GM12878 (cell line): ENCODE measurements at regions not wholly inside any gene's neighbourhood (a gene's known extent, or its start where the extent isn't known, plus 50 kb on each side); places are given as distances from the start of the nearest gene placed in this dataset.
"Not testable (repeated sequence)": the region's sequence is repeated elsewhere in the genome, so short reads cannot be mapped to it uniquely, and the experiment has no call there.

Experiments
- ATAC-seq: fragments of 200-7000 bp; cut with Tn5 transposase; 3 replicates; pipeline ENCODE4 v1.9.1; 2020; ENCODE audit warnings: mild to moderate bottlenecking, moderate library complexity
- BruUV-seq: library from RNA; stranded (reverse); fragments of 400-500 nt; replicated peaks from 2 replicates; lab custom pipeline; 2021; lab: Mats Ljungman, UMichigan
- CTCF ChIA-PET: fragments of 300-600 bp; sonication (Branson Sonifier 250); formaldehyde crosslinking; extraction: SDS; loops from one replicate; lab custom pipeline; 2021; ENCODE audit warnings: inconsistent platforms; lab: Yijun Ruan, JAX
- POLR2A ChIA-PET: fragments of 350-600 bp; formaldehyde crosslinking; extraction: SDS; loops from one replicate; lab custom pipeline; 2021; ENCODE audit warnings: inconsistent platforms; lab: Charles Lee
- RAD21 ChIA-PET: fragments of 300-600 bp; sonication (Branson Sonifier 250); formaldehyde crosslinking; loops from one replicate; lab custom pipeline; 2023; ENCODE audit warnings: antibody characterized with exemption; ENCODE audit not compliant: unreplicated experiment; lab: Charles Lee
- SMC1A ChIA-PET: fragments of 300-600 bp; sonication (Branson Sonifier 250); formaldehyde crosslinking; loops from one replicate; lab custom pipeline; 2023; ENCODE audit not compliant: unreplicated experiment, uncharacterized antibody; lab: Charles Lee
- DNase-seq: peaks from one replicate; pipeline ENCODE4 v3.0.0-alpha.2; 2011; ENCODE audit warnings: low read depth, low spot score
- FAIRE-seq: peaks from 3 replicates; lab custom pipeline; 2011; peaks lifted over from hg19 to GRCh38; lab: Jason Lieb, UNC
- H2AFZ ChIP-seq: 2 replicates; pipeline ENCODE4 v1.6.0; 2011; ENCODE audit warnings: low read depth, low read length, control low read depth; ENCODE audit not compliant: control insufficient read depth
- H3K27ac ChIP-seq: 2 replicates; pipeline ENCODE4 v1.5.1; 2011; ENCODE audit warnings: control low read depth; ENCODE audit not compliant: control insufficient read depth, insufficient read depth
- H3K27me3 ChIP-seq, 2 experiments: replicated peaks in 1 of 2; 2 replicates each; pipeline versions ENCODE4 v1.6.0 to v1.6.1; 2011; ENCODE audit warnings: low read length in 1 of 2; ENCODE audit not compliant: control insufficient read depth in 2 of 2, insufficient read depth in 2 of 2
- H3K36me3 ChIP-seq, 2 experiments: 2 replicates each; pipeline ENCODE4 v1.5.1; 2011; ENCODE audit warnings: low read length in 1 of 2; ENCODE audit not compliant: control insufficient read depth in 2 of 2, insufficient read depth in 2 of 2
- H3K4me1 ChIP-seq: 2 replicates; pipeline ENCODE4 v1.6.1; 2011; ENCODE audit warnings: mild to moderate bottlenecking, low read length, moderate library complexity, mixed read lengths; ENCODE audit not compliant: control insufficient read depth, insufficient read depth
- H3K4me2 ChIP-seq: 2 replicates; pipeline ENCODE4 v1.6.0; 2011; ENCODE audit warnings: control low read depth; ENCODE audit not compliant: control insufficient read depth, insufficient read depth
- H3K4me3 ChIP-seq: fragments of 200-600 bp; sonication (generic); 2 replicates; pipeline ENCODE4 v1.5.1; 2016
- H3K79me2 ChIP-seq: 2 replicates; pipeline ENCODE4 v1.6.0; 2011; ENCODE audit warnings: low read length; ENCODE audit not compliant: control insufficient read depth, insufficient read depth
- H3K9ac ChIP-seq: 2 replicates; pipeline ENCODE4 v1.8.0; 2011; ENCODE audit warnings: low read length, control low read depth, mixed read lengths; ENCODE audit not compliant: control insufficient read depth, insufficient read depth
- H3K9me3 ChIP-seq: replicated peaks from 3 replicates; pipeline ENCODE4 v1.5.1; 2011; ENCODE audit warnings: mild to moderate bottlenecking, low read length; ENCODE audit not compliant: control insufficient read depth, insufficient read depth
- H4K20me1 ChIP-seq: 2 replicates; pipeline ENCODE4 v1.6.0; 2011; ENCODE audit not compliant: control insufficient read depth, insufficient read depth
- ATF7 ChIP-seq: fragments of 450-650 bp; IDR thresholded peaks from 2 replicates; pipeline ENCODE4 v1.6.1; 2016; ENCODE audit warnings: low read depth, mild to moderate bottlenecking
- CEBPB ChIP-seq, 2 experiments: fragments of 150-350 bp in 1 of 2; IDR thresholded peaks; 2 replicates each; pipeline ENCODE4 v1.6.1; 2012 to 2014; ENCODE audit warnings: low read depth in 2 of 2, low read length in 2 of 2, borderline replicate concordance in 1 of 2, inconsistent platforms in 1 of 2
- KDM1A ChIP-seq: fragments of 200-600 bp; sonication (generic); IDR thresholded peaks from 2 replicates; pipeline ENCODE4 v1.6.1; 2016; ENCODE audit warnings: borderline replicate concordance
- LARP7 ChIP-seq: fragments of 450-650 bp; IDR thresholded peaks from 2 replicates; pipeline ENCODE4 v1.6.1; 2017; ENCODE audit warnings: mild to moderate bottlenecking
- MLLT1 ChIP-seq: fragments of 450-650 bp; IDR thresholded peaks from 2 replicates; pipeline ENCODE4 v1.6.1; 2016; ENCODE audit warnings: mild to moderate bottlenecking
- NRF1 ChIP-seq: conservative IDR thresholded peaks from 2 replicates; pipeline ENCODE4 v1.6.1; 2011; ENCODE audit warnings: mild to moderate bottlenecking, low read depth, low read length, improper control_type of control experiment
- PAX8 ChIP-seq: fragments of 450-650 bp; IDR thresholded peaks from 2 replicates; pipeline ENCODE4 v1.6.1; 2017; ENCODE audit warnings: mild to moderate bottlenecking, moderate library complexity
- PBX3 ChIP-seq: IDR thresholded peaks from 2 replicates; pipeline ENCODE4 v1.6.1; 2011; ENCODE audit warnings: mild to moderate bottlenecking, low read depth, low read length, moderate library complexity; ENCODE audit not compliant: insufficient replicate concordance
- POLR2AphosphoS2 ChIP-seq: IDR thresholded peaks from 2 replicates; pipeline ENCODE4 v1.6.1; 2011; ENCODE audit warnings: low read depth, mild to moderate bottlenecking, low read length, improper control_type of control experiment, moderate library complexity
- SMAD1 ChIP-seq: fragments of 450-650 bp; IDR thresholded peaks from 2 replicates; pipeline ENCODE4 v1.6.1; 2018; ENCODE audit warnings: mild to moderate bottlenecking, low read depth; ENCODE audit not compliant: partially characterized antibody
- SMARCA5 ChIP-seq: fragments of 450-650 bp; IDR thresholded peaks from 2 replicates; pipeline ENCODE4 v1.6.1; 2017; ENCODE audit warnings: mild to moderate bottlenecking
- YY1 ChIP-seq: IDR thresholded peaks from 2 replicates; pipeline ENCODE4 v1.6.1; 2011; ENCODE audit warnings: low read depth, mild to moderate bottlenecking, low read length
- WGBS: methylation state at CpG from one replicate; pipeline ENCODE4 v1.1.6; 2016; ENCODE audit warnings: low lambda C conversion rate; ENCODE audit not compliant: insufficient replicate concordance, insufficient coverage; ENCODE audit errors: missing lambda C conversion rate; 5-methylcytosine and 5-hydroxymethylcytosine counted together
- in situ Hi-C: fragments of 300-500 bp; cut with MboI; formaldehyde crosslinking; loops from 9 replicates; pipeline ENCODE4 v1.14.3; 2018; ENCODE audit warnings: mixed read lengths
- intact Hi-C: fragments of 100-400 bp; cut with micrococcal nuclease; formaldehyde crosslinking; loops from one replicate; pipeline ENCODE4 v1.14.2; 2022; ENCODE audit not compliant: unreplicated experiment

GRCh38 chr13:50747737-50748350 lies 95.6 kb downstream of the DLEU7 start (continued):
- TF ChIP-seq SMAD1 (no peak), SMARCA5 (no peak), ATF7 (no peak), MLLT1 (no peak), PBX3 (no peak), NRF1 (no peak), CEBPB (IDR thresholded peaks at IDR 0.05; ENCODE audit: borderline replicate concordance in 1 of 2, low read depth in 2 of 2, low read length in 2 of 2) (no peak), LARP7 (no peak), PAX8 (no peak), KDM1A (no peak), POLR2AphosphoS2 (no peak), YY1 (no peak)

GRCh38 chr13:50753221-50753620 lies 90.3 kb downstream of the DLEU7 start:
- H2AFZ ChIP-seq, H3K27me3 ChIP-seq, H3K36me3 ChIP-seq, H3K4me2 ChIP-seq, H3K4me1 ChIP-seq, H3K27ac ChIP-seq, RAD21 ChIA-PET, BruUV-seq, H4K20me1 ChIP-seq, H3K79me2 ChIP-seq, in situ Hi-C loops, DNase-seq, intact Hi-C loops, CTCF ChIA-PET, ATAC-seq, SMC1A ChIA-PET, FAIRE-seq, POLR2A ChIA-PET, H3K4me3 ChIP-seq, H3K9ac ChIP-seq, H3K9me3 ChIP-seq: not testable (repeated sequence)
- 68% methylated on average over 17 of the region's 17 CpGs for WGBS
